HCT116 (cell line): ENCODE measurements at regions not wholly inside any gene's neighbourhood (a gene's known extent, or its start where the extent isn't known, plus 50 kb on each side); places are given as distances from the start of the nearest gene placed in this dataset.

Experiments used
- CTCF ChIP-seq, 3 experiments: fragments of 200-600 bp in 1 of 3; sonication (generic) in 1 of 3; IDR thresholded peaks in 2 of 3; conservative IDR thresholded peaks in 1 of 3; 2 replicates each; pipeline ENCODE4 v1.5.1; 2012 to 2017; ENCODE audit warnings: low read depth in 2 of 3, low read length in 2 of 3, antibody characterized with exemption in 1 of 3, borderline replicate concordance in 1 of 3, control low read depth in 1 of 3, mild to moderate bottlenecking in 1 of 3, mixed read lengths in 1 of 3, mixed run types in 1 of 3, moderate library complexity in 1 of 3; ENCODE audit not compliant: insufficient read depth in 1 of 3
- EGR1 ChIP-seq: IDR thresholded peaks from 2 replicates; pipeline ENCODE4 v1.6.1; 2012; ENCODE audit warnings: low read depth
- EZH2 ChIP-seq: fragments of 200-600 bp; sonication (generic); IDR thresholded peaks from 2 replicates; pipeline ENCODE4 v1.6.1; 2017; ENCODE audit warnings: antibody characterized with exemption, mixed run types
- POLR2A ChIP-seq: IDR thresholded peaks from 2 replicates; pipeline ENCODE4 v1.7.0; 2011; ENCODE audit warnings: borderline replicate concordance; ENCODE audit not compliant: insufficient read depth, insufficient read length; ENCODE audit errors: extremely low read depth
- ZNF274 ChIP-seq: fragments of 200-500 bp; sonication (Bioruptor generic); IDR thresholded peaks from 2 replicates; pipeline ENCODE4 v1.6.1; 2014; ENCODE audit warnings: mild to moderate bottlenecking, low read depth, low read length, inconsistent platforms

- no peak for TF ChIP-seq EGR1
- no peak for TF ChIP-seq EZH2
- TF ChIP-seq POLR2A = no peak
- no peak for TF ChIP-seq ZNF274
- no peak for TF ChIP-seq CTCF (IDR thresholded peaks at IDR 0.05 in 2 of 3, conservative IDR thresholded peaks at IDR 0.05 in 1 of 3; ENCODE audit: borderline replicate concordance in 1 of 3, insufficient read depth in 1 of 3, low read depth in 2 of 3, low read length in 2 of 3)
Measured at GRCh38 chr21:30104241-30104640, 62.4 kb downstream of the CLDN17 start.
